ENCODE measurements at regions not wholly inside any gene's neighbourhood (a gene's known extent, or its start where the extent isn't known, plus 50 kb on each side); places are given as distances from the start of the nearest gene placed in this dataset.
"Not testable (repeated sequence)": the region's sequence is repeated elsewhere in the genome, so short reads cannot be mapped to it uniquely, and the experiment has no call there.

DNA sequence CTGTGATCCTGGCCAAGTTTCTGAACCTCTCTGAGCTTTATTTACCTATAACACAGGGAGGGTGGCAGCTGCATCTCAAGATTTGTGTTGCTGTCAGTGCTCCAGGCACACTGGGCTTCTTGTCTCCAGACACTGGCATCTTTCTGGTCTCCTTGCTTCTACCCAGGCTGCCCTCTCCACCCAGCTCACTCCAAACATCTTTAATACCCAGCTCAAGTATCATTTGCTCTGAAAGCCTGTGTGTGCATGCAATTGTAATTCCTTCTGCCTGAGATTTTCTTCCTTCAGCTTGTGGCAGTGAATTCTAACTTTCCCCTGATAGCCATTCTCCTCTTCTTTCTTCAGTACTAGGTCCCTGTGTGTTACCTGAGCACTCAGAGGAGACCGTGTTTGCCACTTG lies 50.7 kb upstream of the USP7 start:
- DNase-seq = no peak

DNA sequence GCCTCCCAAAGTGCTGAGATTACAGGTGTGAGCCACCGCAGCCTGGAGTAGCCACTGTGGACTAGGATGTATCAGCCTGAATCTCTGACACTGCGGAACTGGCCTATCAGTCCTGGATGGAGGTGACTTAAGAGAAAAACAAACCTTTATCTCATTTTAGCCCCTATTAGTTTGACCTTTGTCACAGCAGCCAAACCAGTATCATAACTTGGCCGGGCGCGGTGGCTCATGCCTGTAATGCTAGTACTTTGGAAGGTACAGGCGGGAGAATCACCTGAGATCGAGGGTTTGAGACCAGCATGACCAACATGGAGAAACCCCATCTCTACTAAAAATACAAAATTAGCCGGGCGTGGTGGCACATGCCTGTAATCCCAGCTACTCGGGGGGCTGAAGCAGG lies 51.8 kb upstream of the USP7 start:
- DNase-seq = no peak

DNA sequence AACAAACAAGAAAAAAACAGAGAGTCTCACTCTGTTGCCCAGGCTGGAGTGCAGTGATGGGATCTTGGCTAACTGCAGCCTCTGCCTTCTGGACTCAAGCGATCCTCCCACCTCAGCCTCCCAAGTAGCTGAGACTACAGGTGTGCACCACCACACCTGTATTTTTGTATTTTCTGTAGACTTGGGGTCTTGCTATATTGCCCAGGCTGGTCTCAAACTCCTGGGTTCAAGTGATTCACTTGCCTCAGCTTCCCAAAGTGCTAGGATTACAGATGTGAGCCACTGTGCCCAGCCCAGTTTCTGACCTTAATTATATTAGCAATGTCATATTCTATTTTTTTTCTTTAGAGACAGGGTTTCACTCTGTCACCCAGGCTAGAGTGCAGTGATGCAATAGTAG lies 52.3 kb upstream of the USP7 start:
- DNase-seq = not testable (repeated sequence)

DNA sequence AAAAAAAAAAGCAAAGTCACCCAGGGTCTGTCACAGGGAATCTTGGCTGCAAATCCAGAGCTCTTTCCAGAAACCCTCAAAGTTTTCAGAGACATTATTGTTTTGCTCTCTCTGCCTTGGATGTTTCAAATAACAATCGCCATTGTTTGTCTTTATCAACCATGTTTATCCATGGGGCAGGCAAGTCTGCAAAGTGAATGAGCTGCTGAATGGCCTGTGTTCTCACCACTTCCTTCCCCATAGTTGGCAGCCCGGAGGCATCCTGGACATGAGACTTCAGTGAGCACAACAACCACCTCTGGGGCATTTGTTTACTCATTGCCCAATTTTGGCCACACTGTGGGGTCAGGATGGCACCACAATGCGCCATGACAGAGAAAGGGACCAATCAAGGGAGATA lies 53.1 kb upstream of the USP7 start:
- DNase-seq = no peak

DNA sequence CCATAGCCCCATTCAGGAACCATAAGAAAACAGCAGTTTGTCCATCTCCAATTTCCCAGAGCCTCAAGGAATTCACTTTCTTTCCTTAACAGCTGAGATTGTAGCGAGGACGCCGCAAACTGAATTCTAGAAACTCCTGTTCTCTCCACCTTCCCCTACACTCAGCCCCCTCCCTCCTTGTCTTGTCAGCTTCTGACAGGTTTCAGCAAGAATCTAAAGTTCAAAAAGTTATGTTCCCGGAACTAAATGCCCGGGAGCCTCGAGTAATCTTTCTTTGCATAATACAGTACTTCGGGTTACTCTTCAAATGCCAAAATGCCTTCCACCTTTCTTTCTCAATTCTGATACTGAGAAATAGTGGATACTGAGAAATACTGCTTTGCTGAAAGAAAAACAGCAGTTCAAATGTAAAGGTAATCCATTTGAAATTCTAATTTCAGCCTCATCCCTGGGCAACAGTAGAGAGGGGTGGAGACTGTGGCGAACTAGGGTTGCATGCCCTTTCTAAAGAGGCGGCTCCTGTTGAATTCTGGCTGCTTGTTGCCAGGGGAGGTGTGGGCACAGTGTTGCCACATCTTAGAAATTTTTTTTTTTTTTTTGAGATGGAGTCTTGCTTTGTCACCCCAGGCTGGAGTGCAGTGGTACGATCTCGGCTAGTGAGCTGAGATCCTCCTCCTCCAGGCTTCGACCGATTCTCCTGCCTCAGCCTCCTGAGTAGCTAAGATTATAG lies 63.5 kb upstream of the USP7 start:
- no peak for DNase-seq

DNA sequence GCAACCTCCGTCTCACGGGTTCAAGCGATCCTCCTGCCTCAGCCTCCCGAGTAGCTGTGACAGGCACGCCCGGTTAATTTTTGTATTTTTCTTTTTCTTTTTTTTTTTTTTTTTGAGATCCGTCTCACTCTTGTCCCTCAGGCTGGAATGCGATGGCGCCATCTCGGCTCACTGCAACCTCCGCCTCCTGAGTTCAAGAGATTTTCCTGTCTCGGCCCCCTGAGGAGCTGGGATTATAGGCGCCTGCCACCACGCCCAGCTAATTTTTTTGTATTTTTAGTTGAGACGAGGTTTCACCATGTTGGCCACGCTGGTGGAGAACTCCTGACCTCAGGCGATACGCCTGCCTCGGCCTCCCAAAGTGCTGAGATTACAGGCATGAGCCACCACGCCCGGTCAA lies 63.0 kb upstream of the HAPSTR1 start:
- DNase-seq = not testable (repeated sequence)

DNA sequence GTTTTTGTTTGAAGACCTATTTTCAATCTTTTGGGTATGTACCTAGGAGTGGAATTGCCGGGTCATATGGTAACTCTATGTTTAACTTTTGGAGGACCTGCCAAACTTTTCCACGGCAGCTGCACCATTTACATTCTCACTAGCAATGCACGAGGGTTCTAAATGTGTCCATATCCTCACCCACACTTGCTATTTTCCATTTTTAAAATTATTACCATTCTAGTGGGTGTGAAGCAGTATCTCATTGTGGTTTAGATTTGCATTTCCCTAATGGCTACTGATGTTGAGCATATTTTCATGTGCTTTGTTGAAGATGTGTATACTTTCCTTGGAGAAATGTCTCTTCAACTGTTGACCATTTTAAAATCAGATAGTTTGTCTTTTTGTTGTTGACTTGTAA lies 60.3 kb upstream of the HAPSTR1 start:
- DNase-seq = no peak

DNA sequence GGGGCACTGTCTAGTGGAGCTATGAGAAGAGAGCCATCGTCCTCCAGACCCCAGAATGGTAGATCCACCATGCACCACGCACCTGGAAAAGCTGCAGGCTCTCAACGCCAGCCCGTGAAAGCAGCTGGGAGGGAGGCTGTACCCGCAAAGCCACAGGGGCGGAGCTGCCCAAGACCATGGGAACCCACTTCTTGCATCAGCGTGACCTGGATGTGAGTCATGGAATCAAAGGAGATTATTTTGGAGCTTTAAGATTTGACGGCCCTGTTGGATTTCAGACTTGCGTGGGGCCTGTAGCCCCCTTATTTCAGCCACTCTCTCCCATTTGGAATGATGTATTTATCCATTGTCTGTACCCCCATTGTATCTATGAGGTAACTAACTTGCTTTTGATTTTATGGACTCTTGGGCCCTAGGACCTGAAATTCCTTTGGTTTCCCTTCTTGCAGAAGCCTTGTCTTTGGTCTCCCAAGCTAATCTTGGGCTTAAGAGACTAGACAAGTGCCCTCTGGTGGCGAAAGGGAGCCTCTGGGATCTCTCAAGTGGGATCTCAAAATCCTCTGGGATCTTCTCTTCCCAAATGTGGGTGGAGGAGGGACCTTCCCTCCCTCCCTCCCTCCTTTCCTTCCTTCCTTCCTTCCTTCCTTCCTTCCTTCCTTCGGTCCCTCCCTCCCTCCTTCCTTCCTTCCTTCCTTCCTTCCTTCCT lies 58.2 kb upstream of the HAPSTR1 start:
- peak; percentile 17 for DNase-seq

DNA sequence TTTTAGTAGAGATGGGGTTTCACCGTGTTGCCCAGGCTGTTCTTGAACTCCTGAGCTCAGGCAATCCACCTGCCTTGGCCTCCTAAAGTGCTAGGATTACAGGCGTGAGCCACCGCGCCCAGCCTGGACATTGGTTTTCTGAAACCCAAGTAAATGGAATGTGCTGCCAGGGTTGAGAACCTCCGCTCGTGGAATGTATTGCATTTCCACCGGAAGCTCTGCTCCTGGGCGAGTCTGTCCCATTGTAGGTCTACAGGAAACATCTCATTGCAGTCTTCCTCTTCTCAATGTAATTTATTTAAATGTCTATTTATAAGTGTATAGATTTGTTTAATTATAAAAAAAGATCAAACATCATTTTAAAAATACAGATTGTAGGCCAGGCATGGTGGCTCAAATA lies 57.4 kb upstream of the HAPSTR1 start:
- DNase-seq = no peak

DNA sequence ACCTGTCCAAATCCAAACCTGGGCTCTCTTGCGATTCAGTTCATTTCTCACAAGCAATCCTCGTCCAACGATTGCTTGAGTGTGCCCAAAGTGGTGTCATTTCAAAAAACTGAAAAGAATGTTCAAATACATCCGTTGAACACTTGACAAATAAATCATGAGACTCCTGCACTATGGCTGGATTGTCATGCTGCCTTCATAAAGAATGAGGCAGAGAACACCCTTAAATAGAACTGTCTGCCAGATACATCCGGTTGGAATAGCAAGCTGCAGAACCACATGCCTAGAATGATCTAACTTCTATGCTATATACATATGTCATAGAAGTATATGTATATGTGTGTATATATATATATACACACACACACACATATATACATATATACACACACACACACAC lies 55.4 kb upstream of the HAPSTR1 start:
- no peak for DNase-seq

DNA sequence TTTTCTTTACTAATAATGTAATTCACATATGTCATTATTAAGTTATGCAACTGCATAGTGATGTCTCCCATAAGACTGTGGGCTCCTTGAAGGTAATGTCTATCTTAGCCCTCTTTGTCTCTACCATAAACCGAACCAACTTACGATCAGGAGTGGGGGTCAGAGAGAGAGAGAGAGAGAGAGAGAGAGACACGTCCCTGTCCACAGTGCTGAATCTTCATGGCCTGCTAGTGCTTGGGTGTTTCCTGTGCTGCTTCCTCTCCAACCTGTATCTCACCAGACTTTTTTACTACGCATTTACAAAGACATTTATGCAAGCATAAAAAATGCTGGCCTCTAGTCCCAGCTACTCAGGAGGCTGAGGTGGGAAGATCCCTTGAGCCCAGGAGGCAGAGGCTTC lies 52.2 kb upstream of the HAPSTR1 start:
- no peak for DNase-seq

DNA sequence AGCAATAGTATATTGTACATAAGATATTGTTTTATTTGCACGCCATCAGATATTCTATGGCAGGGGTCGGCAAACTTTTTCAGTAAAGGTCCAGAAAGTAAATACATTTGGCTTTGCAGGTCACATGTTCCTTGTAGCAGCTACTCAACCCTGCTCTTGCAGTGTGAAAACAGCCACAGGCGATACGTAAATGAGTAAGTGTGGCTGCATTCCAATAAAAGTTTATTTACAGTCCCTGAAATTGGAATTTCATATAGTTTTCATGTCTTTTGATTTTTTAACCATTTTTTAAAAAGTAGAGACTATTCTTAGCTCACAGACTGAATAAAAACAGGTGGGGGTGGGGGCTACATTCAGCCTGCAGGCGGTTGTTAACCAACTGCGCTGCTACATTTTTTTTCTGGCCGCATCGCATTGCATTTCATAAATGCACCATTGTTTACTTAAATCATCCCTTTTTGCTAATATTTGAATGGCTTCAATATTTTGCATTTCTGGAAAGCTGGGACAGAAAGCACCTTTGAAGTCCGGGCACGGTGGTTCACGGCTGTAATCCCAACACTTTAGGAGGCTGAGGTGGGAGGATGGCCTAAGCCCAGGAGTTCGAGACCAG lies 50.5 kb upstream of the HAPSTR1 start:
- DNase-seq = no peak

Measured in NCI-H526 treated with DMSO at 0.1 percent for 48 hours (cell line).